AG04450 (cell line): ENCODE measurements at regions not wholly inside any gene's neighbourhood (a gene's known extent, or its start where the extent isn't known, plus 50 kb on each side); places are given as distances from the start of the nearest gene placed in this dataset.

Experiments
- CTCF ChIA-PET: fragments of 300-600, 350-600 bp; formaldehyde crosslinking; extraction: SDS; loops from one replicate; lab custom pipeline; 2022; ENCODE audit warnings: antibody characterized with exemption, inconsistent platforms; lab: Charles Lee
- POLR2A ChIA-PET: fragments of 350-600 bp; formaldehyde crosslinking; extraction: SDS; loops from one replicate; lab custom pipeline; 2021; ENCODE audit warnings: antibody characterized with exemption, inconsistent platforms; lab: Yijun Ruan, JAX
- DNase-seq: peaks from one replicate; pipeline ENCODE4 v3.0.0-alpha.2; 2011; ENCODE audit warnings: low read depth, low spot score
- H3K27ac ChIP-seq: one replicate; pipeline ENCODE4 v1.5.1; 2012; ENCODE audit warnings: low read depth, low read length, control low read depth
- H3K27me3 ChIP-seq: one replicate; pipeline ENCODE4 v1.6.0; 2012; ENCODE audit warnings: low read length; ENCODE audit not compliant: control insufficient read depth, insufficient read depth
- H3K4me3 ChIP-seq: 2 replicates; pipeline ENCODE4 v1.5.1; 2011; ENCODE audit warnings: mild to moderate bottlenecking, low read depth, low read length, control low read depth
- H3K9me3 ChIP-seq: 2 replicates; pipeline ENCODE4 v1.5.1; 2012; ENCODE audit warnings: low read length; ENCODE audit not compliant: control insufficient read depth, insufficient read depth
- CTCF ChIP-seq: IDR thresholded peaks from 2 replicates; pipeline ENCODE4 v1.5.1; 2011; ENCODE audit warnings: low read depth, low read length, control low read depth, inconsistent platforms

- no peak for TF ChIP-seq CTCF
- no peak overlapping the region for H3K4me3 ChIP-seq
- no peak for DNase-seq
- peaks cover 17% of the 10 kb centered on the region for H3K9me3 ChIP-seq
- no peak overlapping the region for H3K27ac ChIP-seq
- no peaks in the 10 kb centered on the region for H3K27me3 ChIP-seq
- ChIA-PET POLR2A (no interaction called here), CTCF (no interaction called here)
Measured at GRCh38 chr6:164154588-164154987, 740.1 kb downstream of the QKI start.

- POLR2A ChIA-PET: no interaction called here
- DNase-seq: no peak
- CTCF ChIA-PET: no interaction called here
- Histone ChIP-seq H3K27me3 (no peaks in the 10 kb centered on the region), H3K27ac (no peak overlapping the region), H3K4me3 (no peak overlapping the region), H3K9me3 (peaks cover 10% of the 10 kb centered on the region; the same call in 1 of the 2 replicates)
- no peak for TF ChIP-seq CTCF
Measured at GRCh38 chr6:164152611-164153010, 738.1 kb downstream of the QKI start.

- POLR2A ChIA-PET: no interaction called here
- Histone ChIP-seq H3K27me3 (no peaks in the 10 kb centered on the region), H3K4me3 (no peak overlapping the region), H3K27ac (no peak overlapping the region), H3K9me3 (peaks cover 5% of the 10 kb centered on the region; the same call in 1 of the 2 replicates)
- no peak for TF ChIP-seq CTCF
- CTCF ChIA-PET: no interaction called here
- DNase-seq: no peak
Measured at GRCh38 chr6:164151161-164152120, 736.9 kb downstream of the QKI start.

GRCh38 chr6:164150232-164150631 is 735.7 kb downstream of the QKI start:
- POLR2A ChIA-PET: no interaction called here
- DNase-seq: no peak
- Histone ChIP-seq H3K9me3 (peaks cover 9% of the 10 kb centered on the region), H3K27me3 (no peaks in the 10 kb centered on the region), H3K4me3 (no peak overlapping the region), H3K27ac (no peak overlapping the region)
- CTCF ChIA-PET: no interaction called here
- TF ChIP-seq CTCF: no peak

- H3K27ac ChIP-seq: no peak overlapping the region
Measured at GRCh38 chr6:164148788-164149187, 734.3 kb downstream of the QKI start.

More at GRCh38 chr6:164148788-164149187, 734.3 kb downstream of the QKI start:
- ChIA-PET POLR2A (no interaction called here), CTCF (no interaction called here)
- H3K4me3 ChIP-seq: no peak overlapping the region
- TF ChIP-seq CTCF: no peak
- no peaks in the 10 kb centered on the region for H3K27me3 ChIP-seq
- DNase-seq: no peak
- peaks cover 18% of the 10 kb centered on the region for H3K9me3 ChIP-seq
